ENCODE measurements at regions not wholly inside any gene's neighbourhood (a gene's known extent, or its start where the extent isn't known, plus 50 kb on each side); places are given as distances from the start of the nearest gene placed in this dataset.

DNA sequence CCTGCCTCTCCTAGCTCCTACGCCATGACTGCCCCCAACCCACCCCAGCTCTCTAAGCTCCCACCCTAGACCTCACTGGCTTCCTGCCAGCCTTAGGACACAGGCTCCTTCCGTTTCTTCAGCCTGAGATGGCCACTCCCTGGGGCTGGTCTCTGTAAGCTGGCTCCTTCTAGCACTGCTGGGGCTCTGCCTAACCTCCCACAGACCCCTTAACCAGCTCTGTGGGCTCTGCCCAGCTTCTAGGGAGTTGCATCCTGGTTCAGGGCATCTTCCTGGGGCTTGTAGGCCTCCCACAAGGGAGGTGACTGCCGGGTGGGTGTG, 478.6 kb upstream of the KLF6 start:
- intact Hi-C loops (cut with micrococcal nuclease; ENCODE audit: unreplicated experiment), result no loop called here
- DNase-seq, result no peak
- CTCF ChIA-PET, result no interaction called here
- TF ChIP-seq, protein P1, sequence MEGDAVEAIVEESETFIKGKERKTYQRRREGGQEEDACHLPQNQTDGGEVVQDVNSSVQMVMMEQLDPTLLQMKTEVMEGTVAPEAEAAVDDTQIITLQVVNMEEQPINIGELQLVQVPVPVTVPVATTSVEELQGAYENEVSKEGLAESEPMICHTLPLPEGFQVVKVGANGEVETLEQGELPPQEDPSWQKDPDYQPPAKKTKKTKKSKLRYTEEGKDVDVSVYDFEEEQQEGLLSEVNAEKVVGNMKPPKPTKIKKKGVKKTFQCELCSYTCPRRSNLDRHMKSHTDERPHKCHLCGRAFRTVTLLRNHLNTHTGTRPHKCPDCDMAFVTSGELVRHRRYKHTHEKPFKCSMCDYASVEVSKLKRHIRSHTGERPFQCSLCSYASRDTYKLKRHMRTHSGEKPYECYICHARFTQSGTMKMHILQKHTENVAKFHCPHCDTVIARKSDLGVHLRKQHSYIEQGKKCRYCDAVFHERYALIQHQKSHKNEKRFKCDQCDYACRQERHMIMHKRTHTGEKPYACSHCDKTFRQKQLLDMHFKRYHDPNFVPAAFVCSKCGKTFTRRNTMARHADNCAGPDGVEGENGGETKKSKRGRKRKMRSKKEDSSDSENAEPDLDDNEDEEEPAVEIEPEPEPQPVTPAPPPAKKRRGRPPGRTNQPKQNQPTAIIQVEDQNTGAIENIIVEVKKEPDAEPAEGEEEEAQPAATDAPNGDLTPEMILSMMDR (IDR thresholded peaks at IDR 0.05; ENCODE audit: unreplicated experiment), result no peak
- Mint-ChIP-seq H3K4me3 (ENCODE audit: low read depth, unreplicated experiment) (no peak overlapping the region), H3K27ac (ENCODE audit: unreplicated experiment) (no peak overlapping the region), H3K4me1 (ENCODE audit: low read depth, unreplicated experiment) (peaks cover 21% of the 10 kb centered on the region), H3K27me3 (ENCODE audit: unreplicated experiment) (no peaks in the 10 kb centered on the region), H3K36me3 (ENCODE audit: insufficient read depth, unreplicated experiment) (peaks cover under 1% of the 10 kb centered on the region), H3K9me3 (ENCODE audit: low read depth, unreplicated experiment) (no peaks in the 10 kb centered on the region)
- BruUV-seq (replicated peaks), result no TSS peak

DNA sequence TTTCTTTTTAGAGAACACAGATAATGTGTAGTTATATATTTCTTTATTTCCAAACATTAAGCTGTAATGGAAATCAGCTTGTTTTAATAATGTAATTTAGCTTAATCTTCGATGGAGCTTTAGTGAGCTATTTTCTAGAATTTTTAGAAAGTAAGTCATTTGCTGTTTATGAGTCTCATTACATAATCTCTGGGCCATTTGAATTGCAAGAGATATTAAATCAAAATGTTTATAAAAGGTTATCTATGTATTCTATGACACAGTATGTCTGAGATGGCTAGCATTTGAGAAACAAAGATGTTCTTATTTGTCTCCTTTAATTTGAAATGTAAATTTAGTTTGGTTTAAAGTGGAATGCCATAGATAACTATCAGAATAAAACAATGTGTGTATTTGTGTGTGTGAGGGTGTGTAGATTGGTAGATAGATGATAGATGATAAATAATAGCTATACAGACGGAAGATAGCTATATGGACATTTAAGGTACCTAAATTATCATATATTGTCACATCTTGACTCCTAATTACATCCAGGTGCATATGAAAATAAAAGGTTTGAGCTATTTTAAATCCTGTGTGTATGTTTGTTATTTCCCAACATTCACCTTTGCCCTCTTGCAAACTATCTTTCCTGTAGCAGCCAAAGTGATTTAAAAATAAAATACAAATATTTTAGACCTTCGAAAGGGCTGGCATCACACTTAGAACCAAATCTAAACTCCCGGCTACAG, 478.0 kb upstream of the KLF6 start:
- H3K27ac Mint-ChIP-seq (ENCODE audit: unreplicated experiment), result no peak overlapping the region
- H3K4me1 Mint-ChIP-seq (ENCODE audit: low read depth, unreplicated experiment), result peaks cover 21% of the 10 kb centered on the region
- CTCF ChIA-PET, result no interaction called here
- DNase-seq, result no peak
- TF ChIP-seq, protein P1 (IDR thresholded peaks at IDR 0.05; ENCODE audit: unreplicated experiment), result no peak
- no peaks in the 10 kb centered on the region for H3K9me3 Mint-ChIP-seq (ENCODE audit: low read depth, unreplicated experiment)
- no peaks in the 10 kb centered on the region for H3K27me3 Mint-ChIP-seq (ENCODE audit: unreplicated experiment)
- no peaks in the 10 kb centered on the region for H3K36me3 Mint-ChIP-seq (ENCODE audit: insufficient read depth, unreplicated experiment)
- intact Hi-C loops (cut with micrococcal nuclease; ENCODE audit: unreplicated experiment), result no loop called here
- no peak overlapping the region for H3K4me3 Mint-ChIP-seq (ENCODE audit: low read depth, unreplicated experiment)
- no TSS peak for BruUV-seq (replicated peaks)

DNA sequence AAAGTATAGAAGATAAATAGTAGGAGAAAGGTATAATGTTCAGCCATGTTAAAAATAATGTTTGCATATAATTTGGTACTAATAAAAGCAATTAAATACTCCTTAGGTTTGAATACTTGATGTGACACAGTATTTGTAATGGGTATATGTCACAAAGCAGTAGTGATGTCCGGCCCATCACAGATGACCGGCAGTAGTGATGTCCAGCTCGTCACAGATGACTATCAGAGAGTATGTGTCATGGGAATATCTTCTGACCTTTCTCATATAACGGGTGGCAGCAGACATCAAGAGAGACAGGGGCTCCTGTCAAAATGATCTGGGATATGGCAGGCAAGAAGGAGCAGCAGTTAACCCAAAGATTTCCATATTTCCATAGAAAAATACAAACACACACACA, 477.4 kb upstream of the KLF6 start:
- no peaks in the 10 kb centered on the region for H3K36me3 Mint-ChIP-seq (ENCODE audit: insufficient read depth, unreplicated experiment)
- H3K4me1 Mint-ChIP-seq (ENCODE audit: low read depth, unreplicated experiment), result peaks cover 18% of the 10 kb centered on the region
- intact Hi-C loops (cut with micrococcal nuclease; ENCODE audit: unreplicated experiment), result no loop called here
- H3K4me3 Mint-ChIP-seq (ENCODE audit: low read depth, unreplicated experiment), result no peak overlapping the region
- H3K27ac Mint-ChIP-seq (ENCODE audit: unreplicated experiment), result no peak overlapping the region
- no peaks in the 10 kb centered on the region for H3K9me3 Mint-ChIP-seq (ENCODE audit: low read depth, unreplicated experiment)
- TF ChIP-seq, protein P1 (IDR thresholded peaks at IDR 0.05; ENCODE audit: unreplicated experiment), result no peak
- DNase-seq, result no peak
- no peaks in the 10 kb centered on the region for H3K27me3 Mint-ChIP-seq (ENCODE audit: unreplicated experiment)
- BruUV-seq (replicated peaks), result no TSS peak
- CTCF ChIA-PET, result no interaction called here

DNA sequence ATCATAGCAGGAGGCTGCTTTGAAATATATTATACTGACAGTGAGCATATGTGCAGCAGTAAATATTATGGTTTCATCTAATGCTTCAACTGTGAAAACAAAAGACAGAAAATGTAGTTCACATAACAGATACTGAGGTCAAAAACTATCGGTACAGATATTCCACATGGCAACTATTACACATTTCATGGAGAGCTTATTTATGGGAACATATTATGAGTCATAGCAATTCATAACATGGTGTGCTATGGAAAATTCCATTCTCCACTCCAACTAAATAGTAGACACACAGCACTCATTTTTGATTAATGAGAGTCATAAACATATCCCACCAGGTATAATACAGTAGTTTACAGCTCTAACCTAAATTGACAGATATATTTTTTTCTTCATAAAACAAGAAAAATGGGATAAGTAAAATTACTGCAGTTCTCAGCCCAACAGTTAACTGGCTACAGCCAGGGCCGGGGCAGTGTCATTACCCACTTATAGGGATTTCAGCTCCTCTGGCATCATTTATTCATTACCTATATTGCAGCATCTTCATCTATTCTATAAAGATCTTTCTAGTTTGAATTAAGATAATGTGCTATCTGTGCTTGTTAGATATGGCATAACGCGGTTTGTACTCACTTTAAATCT, 475.6 kb upstream of the KLF6 start:
- Mint-ChIP-seq H3K27me3 (ENCODE audit: unreplicated experiment) (no peaks in the 10 kb centered on the region), H3K36me3 (ENCODE audit: insufficient read depth, unreplicated experiment) (no peaks in the 10 kb centered on the region), H3K4me1 (ENCODE audit: low read depth, unreplicated experiment) (peaks cover 8% of the 10 kb centered on the region), H3K9me3 (ENCODE audit: low read depth, unreplicated experiment) (peaks cover 1% of the 10 kb centered on the region), H3K4me3 (ENCODE audit: low read depth, unreplicated experiment) (no peak overlapping the region), H3K27ac (ENCODE audit: unreplicated experiment) (no peak overlapping the region)
- intact Hi-C loops (cut with micrococcal nuclease; ENCODE audit: unreplicated experiment), result no loop called here
- no TSS peak for BruUV-seq (replicated peaks)
- no peak for DNase-seq
- CTCF ChIA-PET, result no interaction called here
- TF ChIP-seq, protein P1 (IDR thresholded peaks at IDR 0.05; ENCODE audit: unreplicated experiment), result no peak

Measured in Calu3 (cell line).